Chondrocyte (in vitro differentiated cells): ENCODE measurements at regions not wholly inside any gene's neighbourhood (a gene's known extent, or its start where the extent isn't known, plus 50 kb on each side); places are given as distances from the start of the nearest gene placed in this dataset.

Experiments
- DNase-seq: peaks from one replicate; pipeline ENCODE4 v3.0.0; 2021; ENCODE audit warnings: mixed read lengths, low spot score
- H3K27ac Mint-ChIP-seq: one replicate; pipeline ENCODE4 v1.8.0; 2021; ENCODE audit warnings: mild to moderate bottlenecking, moderate library complexity, mixed read lengths; ENCODE audit not compliant: unreplicated experiment
- H3K27me3 Mint-ChIP-seq: 2 replicates; pipeline ENCODE4 v1.8.0; 2021; ENCODE audit warnings: low read depth, mixed read lengths
- H3K36me3 Mint-ChIP-seq: 2 replicates; pipeline ENCODE4 v1.8.0; 2021; ENCODE audit warnings: low read depth, mixed read lengths
- H3K4me1 Mint-ChIP-seq: 2 replicates; pipeline ENCODE4 v1.8.0; 2021; ENCODE audit warnings: low read depth, mild to moderate bottlenecking, mixed read lengths
- H3K4me3 Mint-ChIP-seq: one replicate; pipeline ENCODE4 v1.8.0; 2021; ENCODE audit warnings: mild to moderate bottlenecking, moderate library complexity, mixed read lengths; ENCODE audit not compliant: unreplicated experiment
- H3K9me3 Mint-ChIP-seq: 2 replicates; pipeline ENCODE4 v1.8.0; 2021; ENCODE audit warnings: low read depth, mixed read lengths
- CTCF ChIP-seq: fragments of 200-600 bp; sonication (generic); IDR thresholded peaks from 2 replicates; pipeline ENCODE4 v1.5.0; 2021; ENCODE audit warnings: antibody characterized with exemption, mild to moderate bottlenecking, moderate library complexity

- Mint-ChIP-seq H3K9me3 (no peaks in the 10 kb centered on the region), H3K27ac (no peak overlapping the region), H3K4me1 (no peaks in the 10 kb centered on the region), H3K4me3 (no peak overlapping the region), H3K36me3 (no peaks in the 10 kb centered on the region), H3K27me3 (peaks cover 2% of the 10 kb centered on the region)
- no peak for TF ChIP-seq CTCF
- no peak for DNase-seq
Observed at GRCh38 chr18:37900326-37900725, 334.7 kb upstream of the CELF4 start.

DNA sequence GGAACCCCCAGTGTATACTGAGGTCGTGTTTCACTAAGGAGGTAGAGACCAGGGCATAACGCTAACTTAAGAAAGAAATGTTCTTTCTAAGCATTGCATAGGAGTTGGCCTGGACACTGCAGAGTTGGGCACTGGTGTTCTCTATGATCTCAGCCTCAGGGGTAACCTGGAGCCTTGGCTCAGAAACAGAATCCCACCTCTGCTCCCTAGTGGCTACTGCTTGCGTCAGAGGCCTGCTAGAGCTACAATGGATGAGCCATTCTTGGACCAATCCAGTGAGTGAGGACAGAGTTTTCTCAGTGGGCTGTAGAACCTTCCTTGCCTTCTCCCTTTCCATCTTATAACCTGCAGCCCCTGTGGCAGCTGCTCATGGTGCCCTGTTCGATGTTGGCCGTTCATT is 324.4 kb upstream of the CELF4 start:
- H3K4me3 Mint-ChIP-seq, result no peak overlapping the region
- H3K36me3 Mint-ChIP-seq, result no peaks in the 10 kb centered on the region
- no peak for DNase-seq
- peaks cover 4% of the 10 kb centered on the region for H3K9me3 Mint-ChIP-seq
- H3K27me3 Mint-ChIP-seq, result no peaks in the 10 kb centered on the region
- no peaks in the 10 kb centered on the region for H3K4me1 Mint-ChIP-seq
- H3K27ac Mint-ChIP-seq, result no peak overlapping the region
- TF ChIP-seq CTCF, result no peak

DNA sequence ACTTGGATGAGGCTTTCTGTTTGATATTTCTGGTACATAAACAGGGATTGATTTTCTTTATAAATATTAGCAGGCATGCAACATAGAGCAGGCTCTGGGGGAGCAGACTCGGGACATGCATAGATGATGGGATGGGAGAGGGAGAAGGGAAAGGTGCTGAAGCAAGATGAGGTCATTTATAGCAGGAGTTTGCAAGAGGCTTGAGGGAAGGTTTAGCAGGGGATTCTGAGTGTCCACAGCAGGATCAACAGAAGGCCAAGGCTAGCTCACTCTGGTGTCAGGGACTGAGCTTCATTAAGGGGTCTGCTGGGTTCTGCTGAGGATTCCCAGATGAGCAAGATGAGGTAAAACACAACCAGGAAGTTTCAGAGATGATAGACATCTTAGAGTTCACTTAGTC is 309.1 kb upstream of the CELF4 start:
- Mint-ChIP-seq H3K9me3 (peaks cover 18% of the 10 kb centered on the region), H3K27me3 (no peaks in the 10 kb centered on the region), H3K4me1 (no peaks in the 10 kb centered on the region), H3K27ac (no peak overlapping the region), H3K36me3 (no peaks in the 10 kb centered on the region), H3K4me3 (no peak overlapping the region)
- TF ChIP-seq CTCF, result no peak
- no peak for DNase-seq

- TF ChIP-seq CTCF, result no peak
- Mint-ChIP-seq H3K9me3 (peaks cover 12% of the 10 kb centered on the region), H3K4me3 (no peak overlapping the region), H3K36me3 (no peaks in the 10 kb centered on the region), H3K27ac (no peak overlapping the region), H3K27me3 (no peaks in the 10 kb centered on the region), H3K4me1 (no peaks in the 10 kb centered on the region)
- DNase-seq, result no peak
Observed at GRCh38 chr18:37873416-37873815, 307.8 kb upstream of the CELF4 start.

DNA sequence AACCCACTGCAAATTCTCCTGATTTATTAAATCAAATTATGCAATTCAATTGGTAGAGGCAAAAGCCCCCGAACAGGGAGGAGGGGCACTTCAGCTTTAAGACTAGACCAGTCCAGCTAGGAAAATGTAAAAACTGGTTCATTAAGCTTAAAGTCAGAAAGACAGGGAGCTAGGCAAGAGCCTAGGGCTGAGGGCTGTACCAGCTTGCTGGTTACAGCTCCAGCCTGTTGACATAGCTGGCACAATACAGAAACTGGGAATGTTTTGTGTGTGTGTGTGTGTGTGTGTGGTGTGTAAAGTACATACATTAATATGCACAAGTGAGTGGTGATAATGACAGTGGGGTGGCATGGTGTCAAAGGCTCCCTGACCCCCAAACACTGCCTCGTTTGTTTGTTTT is 307.0 kb upstream of the CELF4 start:
- no peak overlapping the region for H3K27ac Mint-ChIP-seq
- no peak for DNase-seq
- H3K4me3 Mint-ChIP-seq, result no peak overlapping the region
- H3K4me1 Mint-ChIP-seq, result no peaks in the 10 kb centered on the region
- no peaks in the 10 kb centered on the region for H3K36me3 Mint-ChIP-seq
- TF ChIP-seq CTCF, result no peak
- no peaks in the 10 kb centered on the region for H3K27me3 Mint-ChIP-seq
- H3K9me3 Mint-ChIP-seq, result peaks cover 4% of the 10 kb centered on the region
